ENCODE measurements at regions not wholly inside any gene's neighbourhood (a gene's known extent, or its start where the extent isn't known, plus 50 kb on each side); places are given as distances from the start of the nearest gene placed in this dataset.
"Not testable (repeated sequence)": the region's sequence is repeated elsewhere in the genome, so short reads cannot be mapped to it uniquely, and the experiment has no call there.

DNA sequence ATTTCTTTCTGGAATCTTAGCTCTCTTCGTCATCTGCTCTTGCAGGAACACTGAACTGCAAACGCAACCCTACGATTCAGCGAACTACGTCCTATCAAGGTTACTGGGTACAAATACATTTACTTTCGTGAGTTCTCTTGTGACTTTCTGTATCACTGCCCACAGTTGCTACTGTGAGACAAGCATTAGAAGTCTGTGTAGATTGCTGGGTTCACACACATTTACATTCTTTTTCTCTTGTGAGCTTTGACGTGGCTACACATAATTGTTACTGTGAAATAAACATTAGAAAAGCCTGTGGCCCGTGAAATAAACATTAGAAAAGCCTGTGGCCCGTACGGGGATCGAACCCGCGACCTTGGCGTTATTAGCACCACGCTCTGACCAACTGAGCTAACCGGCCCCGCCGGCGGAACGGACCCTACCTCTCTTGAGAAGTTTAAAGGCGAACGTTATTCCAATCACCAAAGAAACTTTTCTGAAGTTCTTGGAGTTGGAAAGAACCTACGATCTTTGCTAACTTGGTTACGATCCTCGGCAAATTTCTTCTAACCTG, 61.2 kb upstream of the ZNF322 start:
- not testable (repeated sequence) for DNase-seq

DNA sequence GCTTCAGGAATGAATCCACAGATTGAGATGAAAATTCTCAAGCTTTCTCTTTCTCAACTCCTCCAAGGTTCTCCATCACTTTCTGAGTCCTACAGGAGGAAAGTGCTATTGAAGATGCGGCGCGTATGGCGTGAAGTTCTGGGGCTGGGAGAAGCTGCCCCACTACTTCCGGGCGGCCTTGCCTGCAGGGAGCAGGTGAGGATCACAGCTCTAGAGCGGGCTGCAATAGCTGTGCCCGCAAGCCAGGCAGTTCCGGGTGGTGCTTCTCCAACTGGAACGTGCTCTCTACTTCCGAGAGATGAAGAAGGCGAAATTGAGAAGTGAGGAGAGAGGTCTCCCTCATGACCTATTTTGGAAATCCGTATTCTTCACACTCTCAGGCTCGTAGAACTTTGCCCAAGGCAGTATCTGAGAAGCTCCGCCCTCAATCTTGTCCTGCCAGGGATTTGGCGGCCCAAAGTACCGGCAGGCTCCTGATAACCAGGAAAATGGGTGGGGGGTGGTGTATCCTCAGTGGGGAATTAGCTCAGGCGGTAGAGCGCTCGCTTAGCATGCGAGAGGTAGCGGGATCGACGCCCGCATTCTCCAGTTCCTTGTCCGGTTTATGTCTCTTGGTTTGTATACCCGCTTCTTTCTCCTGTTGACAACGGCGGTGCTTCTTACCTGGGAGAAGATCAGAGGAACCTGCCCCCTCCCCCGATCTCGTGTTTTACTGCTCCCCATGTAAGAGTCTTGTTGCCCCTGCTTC, 70.6 kb upstream of the ZNF322 start:
- DNase-seq, result not testable (repeated sequence)

DNA sequence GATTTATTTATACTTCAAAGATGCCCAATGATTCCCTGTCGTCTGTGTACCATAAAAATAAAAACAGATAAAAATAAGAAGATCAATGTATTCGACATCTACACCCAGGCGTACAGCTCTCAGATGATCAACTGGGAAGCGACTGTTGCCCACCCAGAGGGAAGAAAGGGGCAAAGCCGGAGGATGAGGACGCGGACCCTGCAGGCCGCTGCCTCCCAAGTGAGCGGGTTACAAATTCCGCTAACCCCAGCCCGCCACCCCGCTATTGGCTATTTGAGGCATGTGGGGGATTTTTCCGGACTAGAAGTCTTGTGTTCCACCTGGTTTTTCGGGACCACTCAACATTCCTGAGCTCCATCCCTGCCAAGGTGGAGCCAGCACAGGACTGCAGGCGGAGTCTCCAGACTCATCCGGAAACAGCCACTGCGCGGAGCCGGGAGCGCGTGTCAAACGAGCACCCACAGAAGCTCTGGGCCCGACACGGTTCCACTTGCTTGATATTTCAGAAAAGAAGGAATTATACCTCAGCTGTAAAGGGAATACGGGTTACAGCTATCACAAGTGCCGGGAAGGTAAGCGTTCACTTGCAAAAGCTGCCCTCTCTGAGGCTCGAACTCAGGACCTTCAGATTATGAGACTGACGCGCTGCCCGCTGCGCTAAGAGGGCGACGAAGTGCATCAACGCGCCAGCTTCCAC, 75.4 kb upstream of the ZNF322 start:
- DNase-seq, result not testable (repeated sequence)

DNA sequence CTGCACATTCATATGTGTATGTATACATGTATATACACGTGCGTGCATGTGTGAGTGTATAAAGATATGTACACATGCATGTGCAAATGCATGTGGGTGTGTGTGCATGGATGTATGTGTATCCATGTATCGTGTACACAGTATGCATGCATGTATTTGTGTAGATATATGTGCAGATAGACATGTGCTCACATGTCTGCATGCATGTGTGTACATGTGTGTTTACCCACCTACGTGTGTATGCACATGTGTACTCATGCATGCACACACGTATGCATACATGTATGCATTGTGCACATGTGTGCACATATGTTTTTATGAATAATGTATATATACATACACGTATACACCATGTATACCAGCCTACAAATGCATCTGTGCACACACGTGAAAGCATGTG, 80.3 kb upstream of the ZNF322 start:
- no peak for DNase-seq

GRCh38 chr6:26743157-26743821, 83.7 kb upstream of the ZNF322 start:
- DNase-seq, result no peak

DNA sequence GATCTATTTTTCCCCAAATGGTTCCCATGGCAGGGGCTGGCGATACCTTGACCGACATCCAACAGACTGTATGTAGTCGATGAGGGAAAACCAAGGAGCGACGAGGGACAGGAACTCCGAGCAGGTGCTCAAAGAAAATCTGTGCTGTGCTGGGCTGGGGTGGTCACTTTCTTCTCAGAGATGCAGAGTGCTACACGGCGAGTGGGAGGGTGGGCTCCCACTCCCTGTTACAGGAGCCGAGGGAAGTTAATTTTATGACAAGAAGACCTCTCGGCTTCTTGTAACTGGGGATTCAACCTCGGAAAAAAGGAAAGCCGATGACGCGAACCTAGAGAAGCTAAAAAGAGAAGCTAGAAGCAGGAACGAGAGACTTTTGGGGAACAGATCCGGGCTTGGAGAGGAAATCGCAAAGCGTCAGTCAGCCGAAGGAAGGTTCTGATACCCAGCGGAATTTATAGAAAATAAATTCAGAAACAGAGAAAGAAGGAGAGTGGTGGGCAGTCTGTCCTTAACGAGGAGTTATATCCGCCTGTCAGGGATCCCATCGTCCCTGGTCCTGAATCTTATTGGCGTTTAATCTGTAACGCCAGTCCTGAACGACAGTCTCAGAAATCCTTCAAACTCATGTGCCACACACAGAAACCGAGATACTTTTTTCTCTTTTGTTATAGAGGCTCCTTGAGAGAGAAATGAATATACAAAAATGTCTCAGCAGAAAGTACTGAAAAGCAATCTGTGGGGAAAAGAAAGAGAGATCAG, 84.6 kb upstream of the ZNF322 start:
- DNase-seq, result no peak

DNA sequence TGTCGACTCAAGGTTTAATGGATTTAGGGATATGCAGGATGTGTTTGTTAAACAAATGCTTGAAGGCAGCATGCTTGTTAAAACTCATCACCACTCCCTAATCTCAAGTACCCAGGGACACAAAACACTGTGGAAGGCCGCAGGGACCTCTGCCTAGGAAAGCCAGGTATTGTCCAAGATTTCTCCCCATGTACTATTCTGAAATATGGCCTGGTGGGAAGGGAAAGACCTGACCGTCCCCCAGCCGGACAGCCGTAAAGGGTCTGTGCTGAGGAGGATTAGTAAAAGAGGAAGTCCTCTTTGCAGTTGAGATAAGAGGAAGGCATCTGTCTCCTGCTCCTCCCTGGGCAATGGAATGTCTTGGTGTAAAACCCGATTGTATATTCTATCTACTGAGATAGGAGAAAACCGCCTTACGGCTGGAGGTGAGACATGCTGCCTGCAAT, 85.3 kb upstream of the ZNF322 start:
- not testable (repeated sequence) for DNase-seq

DNA sequence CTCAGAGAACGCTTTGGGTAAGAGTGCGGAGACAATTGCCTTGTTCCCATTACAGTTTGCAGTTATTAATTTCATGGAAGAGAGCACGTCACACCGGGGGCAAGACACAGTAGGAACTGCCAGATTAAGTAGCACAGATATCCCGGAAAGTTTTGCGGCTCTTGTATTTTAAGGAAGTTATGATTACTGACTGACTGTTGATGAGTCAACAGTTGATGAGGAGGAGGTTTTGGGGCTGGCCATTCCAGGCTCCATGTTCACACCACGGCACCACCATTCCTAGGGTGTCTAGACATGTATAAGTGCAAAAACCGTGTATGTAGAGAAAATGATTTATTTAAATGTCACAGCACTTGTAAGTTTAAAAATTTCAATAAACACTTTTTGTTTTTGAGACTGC, 86.4 kb upstream of the ZNF322 start:
- not testable (repeated sequence) for DNase-seq

GRCh38 chr6:26749126-26749758, 89.7 kb upstream of the ZNF322 start:
- not testable (repeated sequence) for DNase-seq

DNA sequence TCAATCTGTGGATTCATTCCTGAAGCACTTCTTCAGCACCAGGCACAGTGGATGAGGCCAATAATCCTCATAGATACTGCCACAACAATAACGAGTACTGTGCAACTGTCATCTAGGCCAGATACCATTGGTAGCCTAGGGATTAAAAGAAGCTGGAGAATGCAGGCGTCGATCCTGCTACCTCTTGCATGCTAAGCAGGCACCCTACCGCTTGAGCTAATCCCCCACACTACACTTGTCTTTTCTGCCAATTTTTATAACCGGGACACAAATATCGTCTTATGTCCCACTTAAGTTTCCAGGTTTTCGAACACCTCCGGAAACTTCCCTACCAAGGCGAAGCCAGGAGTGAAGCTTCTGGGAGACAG, 90.2 kb upstream of the ZNF322 start:
- DNase-seq, result not testable (repeated sequence)

DNA sequence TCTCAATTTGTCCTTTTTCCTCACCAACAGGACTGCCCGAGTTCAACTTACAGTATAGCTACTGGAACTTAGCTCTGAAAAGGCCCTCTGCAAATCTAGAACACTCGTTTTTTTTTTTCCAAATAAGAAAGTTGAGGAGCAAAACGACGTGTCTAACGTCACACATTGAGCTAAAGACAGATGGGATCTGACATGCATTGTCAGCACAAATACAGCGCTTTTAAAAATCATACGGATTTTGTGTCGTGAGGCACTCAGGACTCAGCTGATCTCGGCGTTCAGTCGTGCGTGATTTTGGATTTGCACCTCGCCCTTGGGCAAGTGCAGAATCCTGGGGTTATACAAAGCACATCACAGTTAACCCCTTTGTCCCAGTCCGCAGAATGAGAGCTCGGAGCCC, 94.7 kb upstream of the ZNF322 start:
- DNase-seq, result no peak

- not testable (repeated sequence) for DNase-seq
Observed at GRCh38 chr6:26754801-26755200, 95.3 kb upstream of the ZNF322 start.

DNA sequence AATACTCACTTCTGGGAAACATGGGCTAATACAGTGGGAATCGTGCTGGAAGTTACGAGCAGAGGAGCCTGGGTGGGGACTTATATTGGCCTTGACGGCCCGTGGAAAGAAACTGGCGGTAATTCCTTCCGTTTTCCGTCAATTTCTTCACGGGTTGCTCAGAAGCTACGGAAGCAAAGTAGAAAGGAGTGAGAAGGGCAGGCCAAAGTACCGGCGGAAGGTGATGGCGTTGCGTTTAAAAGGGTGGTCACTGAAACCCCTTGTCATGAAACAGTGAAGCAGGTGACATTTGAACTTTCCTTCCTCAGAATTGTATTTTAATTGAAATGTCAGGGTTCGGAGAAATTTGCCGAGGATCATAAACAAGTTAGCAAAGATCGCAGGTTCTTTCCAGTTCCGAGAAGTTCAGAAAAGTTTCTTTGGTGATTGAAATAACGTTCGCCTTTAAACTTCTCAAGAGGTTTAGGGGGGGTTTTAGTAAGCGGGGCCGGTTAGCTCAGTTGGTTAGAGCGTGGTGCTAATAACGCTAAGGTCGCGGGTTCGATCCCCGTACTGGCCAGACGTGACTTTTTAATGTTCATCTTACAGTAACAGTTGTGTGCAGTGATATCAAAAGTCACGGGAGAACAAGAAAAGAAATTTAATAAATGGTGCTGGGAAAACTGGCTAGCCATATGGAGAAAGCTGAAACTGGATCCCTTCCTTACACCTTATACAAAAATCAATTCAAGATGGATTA, 96.7 kb upstream of the ZNF322 start:
- not testable (repeated sequence) for DNase-seq

DNA sequence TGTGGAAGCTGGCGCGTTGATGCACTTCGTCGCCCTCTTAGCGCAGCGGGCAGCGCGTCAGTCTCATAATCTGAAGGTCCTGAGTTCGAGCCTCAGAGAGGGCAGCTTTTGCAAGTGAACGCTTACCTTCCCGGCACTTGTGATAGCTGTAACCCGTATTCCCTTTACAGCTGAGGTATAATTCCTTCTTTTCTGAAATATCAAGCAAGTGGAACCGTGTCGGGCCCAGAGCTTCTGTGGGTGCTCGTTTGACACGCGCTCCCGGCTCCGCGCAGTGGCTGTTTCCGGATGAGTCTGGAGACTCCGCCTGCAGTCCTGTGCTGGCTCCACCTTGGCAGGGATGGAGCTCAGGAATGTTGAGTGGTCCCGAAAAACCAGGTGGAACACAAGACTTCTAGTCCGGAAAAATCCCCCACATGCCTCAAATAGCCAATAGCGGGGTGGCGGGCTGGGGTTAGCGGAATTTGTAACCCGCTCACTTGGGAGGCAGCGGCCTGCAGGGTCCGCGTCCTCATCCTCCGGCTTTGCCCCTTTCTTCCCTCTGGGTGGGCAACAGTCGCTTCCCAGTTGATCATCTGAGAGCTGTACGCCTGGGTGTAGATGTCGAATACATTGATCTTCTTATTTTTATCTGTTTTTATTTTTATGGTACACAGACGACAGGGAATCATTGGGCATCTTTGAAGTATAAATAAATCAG, 106.8 kb upstream of the ZNF322 start:
- not testable (repeated sequence) for DNase-seq

DNA sequence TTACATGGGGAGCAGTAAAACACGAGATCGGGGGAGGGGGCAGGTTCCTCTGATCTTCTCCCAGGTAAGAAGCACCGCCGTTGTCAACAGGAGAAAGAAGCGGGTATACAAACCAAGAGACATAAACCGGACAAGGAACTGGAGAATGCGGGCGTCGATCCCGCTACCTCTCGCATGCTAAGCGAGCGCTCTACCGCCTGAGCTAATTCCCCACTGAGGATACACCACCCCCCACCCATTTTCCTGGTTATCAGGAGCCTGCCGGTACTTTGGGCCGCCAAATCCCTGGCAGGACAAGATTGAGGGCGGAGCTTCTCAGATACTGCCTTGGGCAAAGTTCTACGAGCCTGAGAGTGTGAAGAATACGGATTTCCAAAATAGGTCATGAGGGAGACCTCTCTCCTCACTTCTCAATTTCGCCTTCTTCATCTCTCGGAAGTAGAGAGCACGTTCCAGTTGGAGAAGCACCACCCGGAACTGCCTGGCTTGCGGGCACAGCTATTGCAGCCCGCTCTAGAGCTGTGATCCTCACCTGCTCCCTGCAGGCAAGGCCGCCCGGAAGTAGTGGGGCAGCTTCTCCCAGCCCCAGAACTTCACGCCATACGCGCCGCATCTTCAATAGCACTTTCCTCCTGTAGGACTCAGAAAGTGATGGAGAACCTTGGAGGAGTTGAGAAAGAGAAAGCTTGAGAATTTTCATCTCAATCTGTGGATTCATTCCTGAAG, 111.6 kb upstream of the ZNF322 start:
- DNase-seq, result not testable (repeated sequence)

DNA sequence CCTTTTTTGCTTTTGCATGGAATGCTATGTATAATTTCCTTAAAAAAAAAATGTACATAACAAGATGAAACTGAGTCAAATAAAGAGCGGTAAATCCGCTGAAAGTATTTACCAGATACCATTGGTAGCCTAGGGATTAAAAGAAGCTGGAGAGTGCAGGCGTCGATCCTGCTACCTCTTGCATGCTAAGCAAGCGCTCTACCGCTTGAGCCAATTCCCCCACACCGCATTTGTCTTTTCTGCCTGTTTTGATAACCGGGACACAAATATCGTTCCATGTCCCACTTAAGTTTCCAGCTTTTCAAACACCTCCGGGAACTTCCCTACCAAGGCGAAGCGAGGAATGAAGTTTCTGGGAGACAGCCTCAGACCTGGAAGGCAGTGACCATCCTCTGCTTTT, 113.9 kb upstream of the ZNF322 start:
- not testable (repeated sequence) for DNase-seq

DNA sequence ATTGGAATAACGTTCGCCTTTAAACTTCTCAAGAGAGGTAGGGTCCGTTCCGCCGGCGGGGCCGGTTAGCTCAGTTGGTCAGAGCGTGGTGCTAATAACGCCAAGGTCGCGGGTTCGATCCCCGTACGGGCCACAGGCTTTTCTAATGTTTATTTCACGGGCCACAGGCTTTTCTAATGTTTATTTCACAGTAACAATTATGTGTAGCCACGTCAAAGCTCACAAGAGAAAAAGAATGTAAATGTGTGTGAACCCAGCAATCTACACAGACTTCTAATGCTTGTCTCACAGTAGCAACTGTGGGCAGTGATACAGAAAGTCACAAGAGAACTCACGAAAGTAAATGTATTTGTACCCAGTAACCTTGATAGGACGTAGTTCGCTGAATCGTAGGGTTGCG, 121.0 kb upstream of the ZNF322 start:
- DNase-seq, result not testable (repeated sequence)

DNA sequence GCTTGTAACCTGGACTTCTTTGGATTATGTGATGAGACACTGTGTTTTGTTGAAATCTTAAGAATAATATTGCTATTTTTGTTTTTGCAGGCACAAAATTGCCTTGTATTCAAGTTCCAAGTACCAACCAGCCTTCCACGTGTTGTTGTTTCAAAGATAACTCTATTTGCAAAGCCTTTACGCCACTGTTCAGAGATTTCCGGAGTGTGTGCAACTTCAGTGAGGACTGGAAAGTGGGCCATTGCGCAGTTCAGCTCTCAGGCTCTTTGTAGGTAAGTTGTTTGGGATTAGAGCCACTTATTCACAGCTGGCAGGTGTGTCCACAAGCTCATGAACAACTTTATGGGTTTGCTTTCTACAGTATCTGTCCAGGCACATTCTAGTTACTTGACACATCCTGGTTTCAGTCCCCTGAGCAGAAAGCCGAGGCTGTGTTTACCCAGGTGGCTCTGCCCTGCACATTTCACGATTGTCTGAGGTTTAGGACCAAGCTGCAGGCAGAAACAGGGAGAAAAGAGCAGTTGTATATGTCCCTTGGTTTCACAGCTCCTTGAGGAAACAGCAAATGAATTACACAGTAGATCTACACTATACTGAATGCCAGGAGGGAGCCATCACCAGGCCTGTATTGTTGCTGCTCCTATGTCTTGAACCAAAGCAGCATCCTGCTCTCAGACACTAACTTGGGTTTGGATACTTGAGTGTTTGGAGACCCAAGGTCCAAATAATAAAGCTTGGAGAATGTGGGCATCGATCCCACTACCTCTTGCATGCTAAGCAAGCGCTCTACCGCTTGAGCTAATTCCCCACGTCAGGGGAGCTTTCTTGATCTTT, 136.1 kb upstream of the ZNF322 start:
- DNase-seq, result not testable (repeated sequence)

All from central memory CD4-positive, alpha-beta T cell (primary cell).